Non-pigmented ciliary epithelial cell (primary cell): ENCODE measurements at regions not wholly inside any gene's neighbourhood (a gene's known extent, or its start where the extent isn't known, plus 50 kb on each side); places are given as distances from the start of the nearest gene placed in this dataset.

ENCODE experiments used
- DNase-seq: peaks from one replicate; pipeline ENCODE4 v3.0.0-alpha.2; 2010; ENCODE audit warnings: low read depth

DNA sequence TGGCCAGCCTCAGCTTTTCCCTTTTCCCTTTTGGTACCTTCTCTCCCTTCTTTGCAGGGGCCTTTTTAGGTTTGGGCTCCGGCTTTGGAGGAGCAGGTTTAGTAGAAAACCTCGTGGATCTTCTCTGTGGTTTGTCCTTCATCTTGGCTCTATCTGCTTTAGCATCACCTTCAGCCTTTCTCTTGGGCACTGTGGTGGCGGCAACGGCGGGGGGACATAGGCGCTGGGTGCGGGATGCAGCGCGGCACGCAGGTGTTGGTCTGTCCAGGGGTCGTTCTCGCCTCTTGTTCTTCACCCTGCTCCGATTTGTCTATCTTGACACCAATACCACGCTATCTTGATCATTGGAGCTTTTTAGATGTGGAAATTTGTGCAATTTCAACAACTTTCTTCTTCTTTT lies 64.5 kb upstream of the SMAD3 start:
- DNase-seq, result no peak

DNA sequence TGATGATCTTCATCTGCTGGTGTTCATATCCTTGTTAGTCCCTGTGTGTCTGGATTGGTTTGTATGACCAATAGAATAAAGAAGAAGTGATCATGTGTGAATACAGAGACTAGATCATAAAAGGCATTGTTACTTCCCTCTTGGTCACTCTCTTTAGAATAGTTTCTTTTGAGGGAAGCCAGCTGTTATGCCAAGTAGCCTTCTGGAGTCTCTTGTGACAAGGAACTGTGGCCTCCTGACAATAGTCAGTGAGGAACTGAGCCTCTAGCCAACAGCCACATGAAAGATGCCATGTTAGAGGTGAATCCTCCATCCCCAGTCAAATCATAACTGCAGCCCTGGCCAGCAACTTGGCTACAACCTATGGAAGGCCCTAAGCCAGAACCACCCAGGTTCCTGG lies 63.0 kb upstream of the SMAD3 start:
- DNase-seq, result no peak

DNA sequence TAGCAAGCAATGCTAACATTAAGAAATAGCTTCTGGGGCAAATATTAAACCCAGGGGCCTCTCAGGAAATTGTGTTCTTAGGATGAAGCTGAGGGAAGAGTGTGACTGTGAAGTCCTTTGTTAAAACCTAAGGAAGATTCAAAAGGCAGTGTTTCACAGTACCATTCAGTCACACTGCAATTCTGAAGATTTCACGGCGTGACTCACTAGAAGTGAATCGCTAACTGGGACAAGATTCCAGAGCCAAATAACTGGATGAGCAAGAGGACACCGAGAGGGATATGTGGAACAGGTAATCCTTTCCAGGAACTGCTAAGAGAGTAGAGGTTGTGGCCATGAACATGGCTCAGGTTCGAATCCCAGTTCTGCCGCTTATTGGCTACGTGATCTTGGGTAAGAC lies 61.8 kb upstream of the SMAD3 start:
- no peak for DNase-seq

DNA sequence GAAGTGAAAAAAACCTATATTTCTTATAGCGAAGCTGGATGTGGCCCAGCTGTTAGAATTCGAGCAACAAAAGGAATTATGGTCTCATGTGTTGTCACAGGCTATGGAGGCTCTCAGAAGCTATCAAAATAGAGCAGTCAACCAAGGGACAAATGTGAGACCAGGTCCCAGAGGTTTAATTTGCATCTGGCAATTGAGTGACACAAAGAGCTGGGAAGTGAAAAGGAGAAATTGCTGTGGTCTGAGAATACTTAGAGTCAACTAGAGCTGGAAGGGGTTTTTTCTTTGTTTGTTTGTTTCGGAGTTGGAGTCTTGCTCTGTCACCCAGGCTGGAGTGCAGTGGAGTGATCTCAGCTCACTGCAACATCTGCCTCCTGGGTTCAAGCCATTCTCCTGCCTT lies 61.3 kb upstream of the SMAD3 start:
- no peak for DNase-seq

DNA sequence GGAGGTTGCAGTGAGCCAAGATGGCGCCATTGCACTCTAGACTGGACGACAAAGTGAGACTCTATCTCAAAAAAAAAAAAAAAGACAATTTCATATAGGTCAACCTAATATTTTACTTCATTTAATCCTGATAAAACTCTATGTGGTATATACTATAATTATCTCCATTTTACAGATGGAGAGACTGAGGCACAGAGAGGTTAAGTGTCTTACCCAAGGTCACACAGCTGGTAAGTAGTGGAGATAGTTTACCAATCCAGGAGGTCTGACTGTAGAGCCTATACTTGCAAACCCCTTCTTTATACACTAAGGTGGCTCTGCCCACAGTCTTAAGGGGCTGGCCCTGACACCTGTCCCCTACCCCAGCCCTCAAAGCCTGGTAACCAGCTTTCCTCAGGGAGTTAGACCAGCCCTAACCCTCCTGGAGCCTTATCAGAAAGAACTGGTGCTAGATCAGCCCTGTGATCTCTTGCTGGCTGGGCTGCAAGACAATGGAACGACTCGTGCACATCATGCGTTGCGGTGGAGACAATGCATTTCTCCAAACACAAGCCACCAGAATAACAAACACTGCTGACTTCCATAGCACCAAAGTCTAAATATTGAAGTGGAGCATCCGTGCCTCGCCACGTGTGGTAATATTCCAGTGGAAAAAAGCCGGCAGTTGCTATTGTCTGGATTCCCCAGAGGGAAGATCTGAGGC lies 60.0 kb upstream of the SMAD3 start:
- DNase-seq, result no peak

DNA sequence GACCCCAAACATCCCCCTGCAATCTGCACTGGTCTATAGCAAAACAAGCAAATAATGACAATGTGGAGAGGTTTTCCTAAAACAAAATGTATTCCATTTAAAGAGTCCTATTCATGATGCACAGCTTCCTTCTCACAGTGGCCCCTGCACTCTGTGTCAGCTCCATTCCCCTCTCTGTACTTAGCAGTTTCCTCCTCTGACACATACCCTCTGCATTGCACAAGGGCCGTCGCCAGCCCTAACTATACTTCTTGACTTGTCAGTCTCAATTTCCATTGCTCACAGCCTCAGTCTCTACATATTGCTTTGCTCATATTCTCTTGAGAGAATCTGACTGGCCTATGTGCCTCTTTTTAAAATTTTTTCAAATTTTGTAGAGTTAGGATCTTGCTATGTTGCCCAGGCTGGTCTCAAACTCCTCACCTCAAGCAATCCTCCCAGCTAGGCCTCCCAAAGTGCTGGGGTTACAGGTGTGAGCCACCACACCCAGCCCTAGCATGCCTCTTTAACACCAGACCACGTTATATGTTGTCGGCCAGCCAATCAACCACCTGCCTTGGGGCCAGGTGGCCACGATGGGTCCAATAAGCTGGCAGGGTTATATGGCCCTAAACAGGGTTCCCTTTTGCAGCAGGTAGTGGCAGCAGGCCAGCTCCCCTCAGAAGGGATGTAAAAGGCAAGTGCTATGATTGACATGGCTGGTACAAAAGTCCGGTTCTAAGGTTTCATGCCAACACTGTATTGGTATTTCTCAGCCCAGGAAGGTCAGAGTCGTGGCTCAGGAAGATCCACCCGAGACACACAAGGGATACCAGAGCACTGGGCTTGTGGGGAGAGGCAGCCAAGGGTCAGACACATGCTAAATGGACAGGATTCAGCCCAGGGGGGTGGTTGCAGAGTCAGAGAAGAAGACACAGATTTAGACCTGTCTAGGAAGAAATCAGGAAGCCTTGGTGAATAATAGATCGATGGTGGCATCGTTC lies 59.0 kb upstream of the SMAD3 start:
- DNase-seq, result no peak

DNA sequence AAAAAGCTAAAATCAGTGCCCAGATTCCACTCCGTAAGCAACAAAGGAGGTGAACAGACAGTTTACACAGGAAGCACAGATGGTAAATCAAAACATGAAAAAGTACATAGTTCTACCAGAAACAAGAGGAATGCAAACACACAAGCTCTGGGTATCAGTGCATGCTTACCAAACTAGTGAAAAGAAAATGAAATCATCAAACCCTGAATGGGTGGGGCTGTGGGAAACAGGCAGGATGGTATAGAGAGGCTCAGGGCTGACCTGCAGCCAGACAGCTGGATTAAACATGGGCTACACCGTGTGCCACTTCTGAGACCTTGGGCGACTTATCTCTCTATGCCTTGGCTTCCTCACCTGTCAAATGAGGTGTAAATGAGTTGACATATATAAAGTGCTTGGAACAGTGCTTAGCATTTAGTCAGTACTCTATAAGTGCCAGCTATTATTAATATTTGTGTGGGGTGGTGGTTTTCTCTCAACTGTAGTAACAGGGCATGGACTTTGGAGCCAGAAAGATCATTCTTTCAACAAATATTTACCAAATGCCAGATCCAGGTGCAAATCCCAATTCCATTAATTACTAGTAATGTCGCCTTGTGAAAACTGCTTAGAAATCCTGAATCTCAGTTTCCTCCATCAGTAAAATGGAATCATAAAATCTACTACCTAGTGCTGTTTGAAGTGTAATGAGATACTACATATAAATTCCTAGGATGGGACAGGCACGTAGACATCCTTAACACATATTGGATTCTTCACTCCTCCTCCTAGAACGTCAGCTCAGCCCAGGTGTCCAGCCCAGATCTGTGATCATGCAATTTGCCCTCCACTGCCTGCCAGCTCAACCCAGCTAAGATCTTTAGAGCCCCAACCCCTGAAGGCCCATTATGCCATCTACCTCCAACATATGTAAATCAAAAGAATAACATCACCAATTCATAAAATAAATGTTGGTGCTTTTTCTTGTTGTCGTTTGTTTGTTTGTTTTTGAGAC lies 55.5 kb upstream of the SMAD3 start:
- no peak for DNase-seq

DNA sequence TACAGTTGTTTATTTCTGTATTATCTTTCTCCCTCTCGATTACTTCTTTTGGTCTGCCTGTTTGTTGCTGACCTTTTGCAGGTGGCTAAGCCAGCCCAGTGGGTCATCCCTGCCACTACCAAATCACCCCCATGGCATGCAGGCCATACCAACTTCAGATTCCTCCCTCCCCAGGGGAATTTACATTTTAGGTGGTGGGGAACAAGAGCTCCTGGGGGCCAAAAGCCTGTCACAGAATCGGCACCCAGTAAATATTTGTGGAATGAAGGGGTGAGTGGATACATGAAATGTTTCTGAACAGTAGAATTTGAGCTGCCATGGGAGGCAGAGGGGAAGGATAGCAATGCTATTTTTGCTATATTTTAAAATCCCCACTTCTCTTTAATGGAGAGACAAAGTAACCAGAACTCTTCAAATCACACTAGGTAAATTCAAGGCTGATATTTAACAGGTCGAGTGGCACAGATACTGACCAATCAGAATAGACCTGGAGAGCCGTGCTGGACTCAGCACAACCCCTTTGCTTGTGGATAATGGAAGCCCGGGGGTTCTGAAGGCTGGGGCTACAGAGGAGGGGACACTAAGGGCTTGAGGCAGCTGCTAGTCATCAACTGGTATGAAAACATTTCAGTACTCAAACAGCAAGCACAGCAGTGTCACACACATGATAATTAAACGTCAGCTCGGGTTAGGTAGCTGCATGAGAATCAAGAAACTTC lies 54.3 kb upstream of the SMAD3 start:
- no peak for DNase-seq

DNA sequence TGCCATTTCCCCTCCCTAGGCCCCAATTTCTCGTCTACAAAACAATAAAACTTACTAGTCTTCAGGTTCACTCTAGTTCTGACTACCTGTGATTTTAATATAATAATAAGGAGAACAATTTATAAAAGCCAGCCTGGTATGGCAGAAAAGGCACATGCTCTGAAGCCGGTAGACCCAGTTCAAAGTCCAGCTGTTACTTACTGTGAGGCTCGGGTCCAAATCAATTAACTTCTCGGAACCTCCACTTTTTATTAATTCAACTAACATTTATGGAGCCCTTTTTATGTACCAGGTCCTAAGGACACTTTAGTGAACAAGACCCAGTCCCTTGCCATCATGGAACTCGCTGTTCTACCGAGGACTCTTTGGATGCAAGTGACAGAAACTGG lies 53.8 kb upstream of the SMAD3 start:
- no peak for DNase-seq

DNA sequence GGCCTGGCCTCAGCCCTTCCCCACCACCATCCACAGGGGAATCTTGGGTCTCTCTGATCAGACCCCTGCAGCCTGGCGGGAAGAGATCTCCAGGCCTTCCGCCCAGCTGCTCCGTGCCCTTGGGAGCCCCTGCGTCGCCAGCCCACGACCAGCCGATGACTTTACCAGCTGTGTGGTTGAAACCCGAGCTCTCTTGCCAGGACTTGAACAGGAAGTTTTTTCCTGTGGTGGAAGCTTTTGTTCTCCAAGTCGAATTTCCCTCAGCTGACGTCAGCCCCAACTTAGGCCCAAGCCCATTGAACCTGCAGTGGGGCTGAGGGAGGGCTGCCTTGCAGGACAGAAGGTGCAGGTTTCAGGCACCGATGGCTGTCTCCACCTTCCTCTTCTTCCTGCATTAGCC lies 51.7 kb upstream of the SMAD3 start:
- DNase-seq, result peak; percentile 74
